HG02763 (cell line): ENCODE measurements at regions not wholly inside any gene's neighbourhood (a gene's known extent, or its start where the extent isn't known, plus 50 kb on each side); places are given as distances from the start of the nearest gene placed in this dataset.

Experiments
- ATAC-seq: cut with Tn5 transposase; IDR thresholded peaks from one replicate; pipeline ENCODE4 v1.9.1; 2021; ENCODE audit warnings: mild to moderate bottlenecking, moderate library complexity; ENCODE audit not compliant: unreplicated experiment

- ATAC-seq = no peak
These were observed 1279.0 kb upstream of the LRRTM1 start for GRCh38 chr2:81583311-81584108.

- no peak for ATAC-seq
These were observed 1272.2 kb upstream of the LRRTM1 start for GRCh38 chr2:81576713-81577112.

- ATAC-seq = no peak
These were observed 1246.6 kb upstream of the LRRTM1 start for GRCh38 chr2:81551040-81551634.

- ATAC-seq = no peak
These were observed 1245.7 kb upstream of the LRRTM1 start for GRCh38 chr2:81550277-81550676.

GRCh38 chr2:81549646-81550045 lies 1245.1 kb upstream of the LRRTM1 start:
- ATAC-seq = no peak

- ATAC-seq = no peak
These were observed 1241.1 kb upstream of the LRRTM1 start for GRCh38 chr2:81545626-81546025.

- no peak for ATAC-seq
These were observed 1237.6 kb upstream of the LRRTM1 start for GRCh38 chr2:81542119-81542518.

- ATAC-seq = no peak
These were observed 1225.4 kb upstream of the LRRTM1 start for GRCh38 chr2:81529944-81530343.

- peak; percentile 84 for ATAC-seq
These were observed 1224.4 kb upstream of the LRRTM1 start for GRCh38 chr2:81528852-81529480.

GRCh38 chr2:81523344-81523743 lies 1218.8 kb upstream of the LRRTM1 start:
- ATAC-seq = no peak

- ATAC-seq = no peak
These were observed 1208.8 kb upstream of the LRRTM1 start for GRCh38 chr2:81513328-81513727.

GRCh38 chr2:81505586-81505985 lies 1201.0 kb upstream of the LRRTM1 start:
- ATAC-seq = no peak

- ATAC-seq = no peak
These were observed 1191.0 kb upstream of the LRRTM1 start for GRCh38 chr2:81495556-81495955.

- no peak for ATAC-seq
These were observed 1178.7 kb upstream of the LRRTM1 start for GRCh38 chr2:81483254-81483653.

GRCh38 chr2:81481994-81482368 lies 1177.4 kb upstream of the LRRTM1 start:
- ATAC-seq = no peak

GRCh38 chr2:81481242-81481993 lies 1176.9 kb upstream of the LRRTM1 start:
- ATAC-seq = no peak

- no peak for ATAC-seq
These were observed 1162.5 kb upstream of the LRRTM1 start for GRCh38 chr2:81467096-81467495.

- no peak for ATAC-seq
These were observed 1157.9 kb upstream of the LRRTM1 start for GRCh38 chr2:81462420-81462819.

- ATAC-seq = no peak
These were observed 1140.6 kb upstream of the LRRTM1 start for GRCh38 chr2:81445176-81445575.

- ATAC-seq = no peak
These were observed 1133.0 kb upstream of the LRRTM1 start for GRCh38 chr2:81437456-81438000.

- ATAC-seq = no peak
These were observed 1131.7 kb upstream of the LRRTM1 start for GRCh38 chr2:81436256-81436655.
